GM12872 (cell line): ENCODE measurements at regions not wholly inside any gene's neighbourhood (a gene's known extent, or its start where the extent isn't known, plus 50 kb on each side); places are given as distances from the start of the nearest gene placed in this dataset.

Experiments
- TF ChIP-seq, protein P1 (sequence below): IDR thresholded peaks from 3 replicates; pipeline ENCODE4 v1.5.1; 2011; ENCODE audit warnings: low read depth, mild to moderate bottlenecking, low read length, moderate library complexity; ENCODE audit not compliant: insufficient read depth

DNA sequence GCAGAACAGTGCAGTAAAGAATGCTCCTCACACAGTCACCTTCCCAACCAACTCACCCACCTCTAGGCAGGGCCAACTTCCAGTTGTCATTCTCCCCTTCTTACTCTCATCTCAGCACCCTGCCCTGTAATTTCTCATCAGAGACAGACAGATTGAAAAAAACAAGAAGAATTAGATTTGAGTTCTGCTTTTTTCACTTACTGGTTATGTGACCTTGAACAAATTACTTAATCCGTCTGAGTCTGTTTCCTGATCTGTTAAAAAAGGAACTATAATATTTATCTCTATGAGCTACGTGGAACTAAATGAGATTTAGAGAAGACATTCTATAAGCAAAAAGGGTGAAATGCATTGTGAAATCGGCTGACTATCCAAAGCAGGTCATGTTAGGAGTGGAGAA lies 330.3 kb downstream of the ZNF326 start:
- TF ChIP-seq, protein P1, sequence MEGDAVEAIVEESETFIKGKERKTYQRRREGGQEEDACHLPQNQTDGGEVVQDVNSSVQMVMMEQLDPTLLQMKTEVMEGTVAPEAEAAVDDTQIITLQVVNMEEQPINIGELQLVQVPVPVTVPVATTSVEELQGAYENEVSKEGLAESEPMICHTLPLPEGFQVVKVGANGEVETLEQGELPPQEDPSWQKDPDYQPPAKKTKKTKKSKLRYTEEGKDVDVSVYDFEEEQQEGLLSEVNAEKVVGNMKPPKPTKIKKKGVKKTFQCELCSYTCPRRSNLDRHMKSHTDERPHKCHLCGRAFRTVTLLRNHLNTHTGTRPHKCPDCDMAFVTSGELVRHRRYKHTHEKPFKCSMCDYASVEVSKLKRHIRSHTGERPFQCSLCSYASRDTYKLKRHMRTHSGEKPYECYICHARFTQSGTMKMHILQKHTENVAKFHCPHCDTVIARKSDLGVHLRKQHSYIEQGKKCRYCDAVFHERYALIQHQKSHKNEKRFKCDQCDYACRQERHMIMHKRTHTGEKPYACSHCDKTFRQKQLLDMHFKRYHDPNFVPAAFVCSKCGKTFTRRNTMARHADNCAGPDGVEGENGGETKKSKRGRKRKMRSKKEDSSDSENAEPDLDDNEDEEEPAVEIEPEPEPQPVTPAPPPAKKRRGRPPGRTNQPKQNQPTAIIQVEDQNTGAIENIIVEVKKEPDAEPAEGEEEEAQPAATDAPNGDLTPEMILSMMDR = no peak

DNA sequence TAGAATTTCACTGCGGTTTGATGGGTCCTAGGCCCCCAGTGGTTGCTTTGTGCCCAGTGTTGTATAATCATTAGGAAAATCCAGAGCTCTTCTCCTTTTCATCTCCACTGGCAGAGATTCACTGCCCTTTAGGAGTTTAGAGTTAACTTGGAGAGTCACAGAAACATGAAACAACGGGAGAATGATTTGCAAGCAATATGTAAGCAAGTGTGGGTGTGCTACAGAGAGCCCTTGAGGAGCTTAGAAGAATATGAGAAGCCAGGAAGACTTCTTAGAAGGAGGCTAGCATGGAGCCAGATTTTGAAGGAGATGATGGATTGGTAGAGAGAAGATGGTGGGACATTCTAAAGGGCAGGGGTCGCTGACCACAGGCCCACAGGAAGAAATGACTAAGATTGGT lies 327.3 kb downstream of the ZNF326 start:
- TF ChIP-seq, protein P1 = no peak

DNA sequence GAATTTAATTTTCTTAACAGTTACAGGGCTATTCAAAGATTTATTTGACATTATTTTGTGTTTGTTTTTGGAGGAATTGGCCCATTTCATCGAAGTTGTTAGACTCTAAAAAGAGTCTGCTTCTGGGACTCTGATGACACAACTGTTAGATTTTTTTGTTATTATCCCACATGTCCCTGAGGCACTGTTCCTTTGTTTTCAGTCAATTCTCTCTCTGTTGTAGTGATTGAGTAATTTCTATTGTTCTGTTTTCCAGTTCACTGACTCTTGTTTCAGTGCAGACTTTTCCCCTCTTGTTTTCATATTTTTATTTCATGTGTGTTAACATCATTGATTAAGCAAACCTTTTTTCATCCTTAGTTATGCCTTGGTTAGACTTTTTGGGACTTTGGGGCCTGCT lies 325.0 kb downstream of the ZNF326 start:
- TF ChIP-seq, protein P1 = no peak

DNA sequence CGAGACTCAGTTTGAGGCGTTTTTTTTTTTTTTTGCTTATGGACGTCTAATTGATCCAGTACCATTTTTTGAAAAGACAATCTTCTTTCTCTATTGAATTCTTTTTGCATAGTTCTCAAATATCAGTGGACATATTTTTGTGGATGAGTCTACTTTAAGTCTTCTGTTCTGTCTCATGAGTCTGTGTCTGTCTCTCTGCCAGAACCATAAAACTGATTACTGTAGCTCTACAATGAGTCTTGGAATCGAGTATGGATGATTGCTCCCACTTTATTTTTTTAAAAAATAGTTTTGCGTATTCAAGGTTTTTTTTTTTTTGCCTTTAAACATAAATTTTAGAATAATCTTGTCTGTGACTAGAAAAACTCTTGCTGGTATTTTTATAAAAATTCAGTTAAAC lies 323.5 kb downstream of the ZNF326 start:
- TF ChIP-seq, protein P1 = no peak

DNA sequence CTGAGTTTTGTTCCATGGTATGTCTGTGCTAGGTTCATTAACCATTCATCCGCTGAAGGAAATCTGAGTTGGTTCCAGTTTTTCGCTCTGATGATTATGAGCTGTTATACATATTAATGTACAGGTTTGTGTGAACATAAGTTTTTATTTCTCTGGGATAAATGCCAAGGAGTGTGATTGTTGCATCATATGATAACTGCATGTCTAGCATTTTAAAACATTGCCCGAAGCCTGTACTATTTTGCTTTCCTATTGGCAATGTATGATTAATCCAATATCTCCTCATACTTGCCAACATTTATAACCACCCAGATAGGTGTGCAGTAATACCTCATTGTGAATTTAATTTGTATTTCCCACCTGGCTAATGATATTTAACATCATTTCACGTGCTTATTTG lies 322.7 kb downstream of the ZNF326 start:
- TF ChIP-seq, protein P1 = no peak

DNA sequence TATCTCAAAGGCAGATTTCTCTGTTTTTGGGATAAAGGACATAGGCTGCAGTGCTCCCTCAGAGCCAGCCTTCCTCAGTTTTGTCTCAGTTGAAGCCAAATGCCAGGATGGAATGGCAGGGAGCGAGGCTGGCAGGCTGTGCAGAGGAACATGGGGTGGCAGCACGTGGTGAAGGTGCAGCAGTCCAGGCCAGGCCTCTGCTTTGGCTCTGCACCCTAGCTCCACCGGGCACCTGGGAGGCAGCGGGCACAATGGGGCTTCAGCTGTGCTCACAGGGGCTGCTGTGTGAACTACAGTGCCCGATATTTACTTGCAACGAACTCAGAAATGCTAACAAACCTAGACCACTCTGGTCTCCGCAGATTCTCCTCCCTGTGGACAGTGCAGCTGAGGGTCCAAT lies 319.6 kb downstream of the ZNF326 start:
- TF ChIP-seq, protein P1 = no peak

DNA sequence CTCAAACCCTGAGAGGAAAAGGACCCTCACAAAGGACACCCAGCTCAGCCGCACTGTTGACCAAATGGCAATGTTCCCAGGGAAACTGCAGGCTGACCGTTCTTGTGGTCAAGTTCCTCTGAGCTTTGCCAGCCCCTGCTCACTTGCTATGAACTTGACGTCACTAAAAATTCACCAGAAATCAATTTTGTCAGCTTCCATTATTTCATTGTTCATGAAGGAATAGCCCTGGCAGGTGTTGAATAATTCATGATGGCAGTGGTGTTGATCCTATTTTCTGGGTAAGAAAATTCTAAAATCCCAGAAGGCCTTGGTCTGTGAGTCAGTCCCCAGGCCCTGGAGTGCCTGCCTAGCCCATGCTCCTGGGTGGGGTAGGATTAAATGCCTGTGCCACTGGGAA lies 318.9 kb downstream of the ZNF326 start:
- TF ChIP-seq, protein P1 = no peak

DNA sequence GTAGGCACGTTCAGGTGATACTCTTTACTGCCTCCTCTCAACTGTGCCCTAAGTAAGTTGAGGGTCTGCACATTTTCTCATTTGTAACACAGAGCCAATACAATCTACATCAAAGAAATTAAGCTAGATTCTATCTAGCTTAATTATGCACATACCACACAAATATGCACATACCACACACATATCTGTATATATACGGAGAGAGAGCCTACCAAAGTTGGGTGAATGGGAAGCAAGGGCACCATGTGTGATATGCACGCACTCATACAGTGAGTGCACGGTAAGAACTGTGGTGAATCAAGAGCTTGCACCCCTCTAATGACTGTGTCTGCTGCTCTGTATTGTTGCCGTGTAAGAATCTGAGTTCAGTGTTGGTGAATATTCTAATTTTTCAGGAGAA lies 314.9 kb downstream of the ZNF326 start:
- TF ChIP-seq, protein P1 = no peak
